C1 segment of cervical spinal cord (tissue), 14 donors: ENCODE measurements at regions not wholly inside any gene's neighbourhood (a gene's known extent, or its start where the extent isn't known, plus 50 kb on each side); places are given as distances from the start of the nearest gene placed in this dataset.
"Not testable (repeated sequence)": the region's sequence is repeated elsewhere in the genome, so short reads cannot be mapped to it uniquely, and the experiment has no call there.

Source experiments
- DNase-seq, 14 donors: peaks; one replicate each; lab custom pipeline; 2025; lab: John Stamatoyannopoulos, UW

DNA sequence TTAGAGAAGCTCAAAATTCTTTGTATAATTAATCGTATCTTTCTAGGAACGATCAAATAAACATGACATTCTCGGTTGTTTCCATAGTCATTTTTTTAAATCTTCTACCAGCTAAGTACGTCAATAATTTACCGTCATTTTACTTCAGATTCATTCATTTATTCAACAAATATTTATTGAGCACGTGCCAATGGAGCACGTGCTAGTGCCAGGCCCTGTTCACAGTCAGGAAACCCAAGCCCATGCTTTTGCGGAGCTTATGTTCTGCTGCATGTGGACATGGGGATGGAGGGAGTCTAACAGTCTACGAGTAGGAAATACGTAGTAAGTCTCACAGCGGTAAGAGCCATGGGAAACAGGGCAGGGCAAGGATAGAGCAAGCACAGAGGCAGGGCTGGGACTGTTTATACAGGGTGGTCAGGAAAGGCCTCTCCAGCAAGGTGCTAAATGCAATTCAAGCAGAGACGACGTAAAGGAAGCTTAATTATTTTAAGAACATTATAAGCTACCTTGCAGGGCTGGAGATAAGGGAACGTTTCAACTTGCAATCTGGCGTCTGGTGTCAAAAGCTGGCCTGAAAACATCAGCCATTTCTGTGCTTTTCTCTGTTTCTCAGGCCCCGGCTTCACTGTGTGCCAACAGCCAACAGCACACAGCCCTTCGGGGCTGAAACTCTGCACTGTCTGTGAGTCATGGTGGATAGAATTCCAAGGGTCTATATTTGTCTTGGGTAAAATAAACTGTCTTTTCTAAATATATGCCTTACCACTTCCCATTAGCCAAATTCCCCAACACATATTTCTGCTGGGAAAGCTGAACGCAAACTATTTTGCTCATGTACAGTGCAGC lies 517.1 kb upstream of the ZFP42 start:
- peak in 1 of 14 donors; percentile 25 for DNase-seq

DNA sequence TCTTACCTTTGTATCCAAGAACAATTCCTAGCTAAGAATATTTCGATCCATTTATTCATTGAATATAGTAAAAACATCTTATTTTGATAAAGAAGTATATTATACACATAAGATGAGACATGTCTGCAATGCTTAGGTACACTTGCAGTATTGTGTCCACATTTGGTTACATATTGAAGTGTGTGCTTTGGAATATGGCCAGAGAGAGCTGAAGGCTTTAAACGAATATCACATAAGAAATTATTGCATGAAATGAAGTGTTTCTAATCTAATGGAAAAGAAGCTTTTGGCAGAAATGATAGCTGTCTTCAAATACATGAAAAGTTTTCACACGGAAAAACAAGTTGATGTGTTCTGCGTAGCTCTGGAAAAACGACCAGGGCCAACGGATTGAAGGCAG lies 516.1 kb upstream of the ZFP42 start:
- DNase-seq = no peak

DNA sequence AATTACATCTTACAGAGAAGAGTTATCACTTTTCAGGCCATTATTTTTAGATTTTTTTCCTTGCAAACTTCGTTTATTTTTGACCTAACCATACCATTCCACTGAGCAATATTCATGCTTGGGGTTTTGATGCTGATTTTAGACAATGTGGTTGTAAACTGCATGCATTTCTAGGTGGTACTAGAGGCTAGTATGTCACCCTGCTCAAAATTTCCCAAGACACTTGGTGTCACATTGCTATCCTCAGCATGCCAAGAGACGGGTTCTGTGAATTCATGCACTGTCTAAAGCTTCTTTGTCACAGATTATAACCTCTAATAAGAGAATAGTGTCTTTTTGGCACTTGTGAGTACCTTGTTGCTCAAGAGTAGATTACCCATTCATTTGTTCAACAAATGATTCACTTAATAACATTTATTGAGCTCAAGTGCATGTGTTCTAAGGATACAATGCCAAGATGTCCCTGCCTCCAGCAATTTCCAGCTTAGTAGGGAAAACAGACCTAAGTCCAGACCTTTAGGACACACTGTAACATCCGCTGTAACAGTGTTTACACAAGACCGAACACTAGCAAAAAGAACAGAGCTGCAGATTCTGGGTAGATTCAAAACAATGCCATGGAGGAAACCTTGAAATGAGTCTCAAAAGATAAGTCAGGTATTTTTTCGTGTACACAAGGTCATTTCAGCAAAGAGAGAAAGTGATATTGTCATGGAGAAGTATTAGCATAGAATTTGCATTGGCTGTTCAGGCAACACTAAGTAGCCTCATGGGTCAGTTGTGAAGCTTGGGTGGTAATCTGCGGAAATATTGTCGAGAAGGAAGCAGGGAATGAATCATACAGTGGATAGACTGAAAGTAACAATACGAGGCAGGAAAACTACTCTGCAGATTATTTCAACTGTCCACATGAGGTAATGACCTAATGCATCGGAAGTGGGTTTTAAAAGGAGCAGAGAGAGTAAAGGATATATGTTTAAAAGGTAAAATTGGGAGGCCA lies 515.1 kb upstream of the ZFP42 start:
- DNase-seq = no peak

DNA sequence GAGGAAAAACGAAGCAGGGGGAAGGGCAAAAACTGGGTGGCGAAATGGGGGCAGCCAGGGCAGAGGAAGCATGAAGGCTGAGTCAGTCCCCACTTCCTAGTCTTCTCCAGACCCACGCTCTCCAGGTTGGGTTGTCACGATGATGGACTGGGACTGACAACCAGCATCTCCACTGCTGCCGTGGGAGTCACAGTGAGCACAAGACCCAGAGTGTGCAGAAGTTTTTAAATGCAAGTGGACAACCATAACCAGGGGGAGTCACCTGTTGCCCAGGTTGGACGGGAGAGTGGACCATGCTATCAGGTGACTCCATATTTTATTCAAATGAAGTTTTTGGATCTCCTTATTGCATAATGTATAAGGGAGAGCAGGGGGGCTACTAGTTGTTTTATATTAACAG lies 511.4 kb upstream of the ZFP42 start:
- DNase-seq = no peak

DNA sequence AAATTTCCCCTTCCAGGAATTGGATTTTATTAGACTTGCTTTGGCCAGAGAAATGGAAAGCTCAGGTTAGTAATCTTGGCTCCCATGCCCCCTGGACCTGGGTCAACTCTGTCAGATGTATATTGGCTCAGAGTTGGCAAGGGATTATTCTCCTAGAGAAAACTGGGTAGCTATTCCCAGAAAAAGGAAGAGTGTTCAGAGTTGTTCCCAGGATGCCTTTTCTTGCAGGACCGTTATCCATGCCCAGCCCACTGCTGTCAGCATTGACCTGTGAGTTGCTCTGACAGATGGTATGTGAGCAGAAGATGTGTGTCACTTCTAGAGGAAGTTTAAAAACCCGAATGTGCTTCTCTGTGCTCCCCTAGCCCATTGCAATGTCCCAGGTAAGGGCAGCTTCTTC lies 509.9 kb upstream of the ZFP42 start:
- DNase-seq = peak in 1 of 14 donors; percentile 80

DNA sequence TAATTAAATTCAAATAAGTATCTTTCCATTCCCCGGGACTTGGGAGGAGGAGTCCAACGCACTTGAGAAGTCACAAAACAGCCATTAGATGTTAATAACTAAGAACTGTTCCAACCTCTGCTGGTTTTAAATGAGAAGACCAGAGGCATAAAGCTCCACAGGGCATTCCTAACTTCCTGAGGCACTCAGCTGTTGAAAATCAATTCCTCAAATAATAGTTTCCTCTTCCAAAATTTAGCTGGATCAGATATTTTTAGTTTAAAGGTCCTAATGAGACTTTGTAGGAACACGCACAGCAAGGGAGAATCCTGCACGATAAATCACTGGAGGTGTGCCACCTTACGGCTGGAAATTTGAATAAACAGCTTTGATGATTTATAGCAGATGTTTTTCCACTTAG lies 504.3 kb upstream of the ZFP42 start:
- DNase-seq = no peak

DNA sequence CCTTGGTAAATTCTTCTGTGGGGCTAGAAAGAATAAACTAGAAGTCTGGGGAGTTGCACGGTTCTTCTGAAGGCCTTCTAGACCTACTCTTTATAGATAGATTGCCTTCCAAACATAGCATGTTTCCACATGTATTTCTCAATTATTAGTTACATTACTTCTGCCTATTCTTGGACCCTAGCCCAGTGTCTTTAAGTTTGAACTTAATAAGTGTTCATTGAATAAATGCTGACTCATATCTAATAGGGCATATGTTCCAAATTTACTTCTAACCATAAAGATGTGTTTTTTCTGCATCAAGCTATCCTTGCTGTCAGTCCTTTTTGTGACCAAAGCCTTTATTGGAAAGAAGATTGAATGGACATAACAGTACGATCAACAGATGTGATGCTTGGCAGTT lies 503.6 kb upstream of the ZFP42 start:
- no peak for DNase-seq

DNA sequence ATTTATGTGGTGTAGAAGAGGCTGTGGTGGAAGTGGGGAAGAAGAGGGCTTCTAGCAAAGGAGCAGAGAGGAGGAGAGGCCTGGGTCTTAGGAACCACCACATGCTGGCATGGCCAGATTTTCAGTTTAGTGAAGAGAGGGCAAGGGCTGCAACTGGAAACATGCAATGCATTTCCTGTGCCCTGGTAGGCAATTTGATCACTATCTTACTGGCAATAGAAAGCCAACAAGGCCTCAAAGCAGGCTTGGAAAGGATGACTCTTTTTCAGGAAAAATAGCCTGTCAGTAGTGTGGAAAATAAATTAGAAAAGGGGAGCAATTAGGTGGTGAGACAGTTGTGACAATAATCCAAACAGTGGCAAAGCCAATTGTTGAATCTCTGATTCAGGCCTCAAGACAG lies 501.9 kb upstream of the ZFP42 start:
- no peak for DNase-seq

DNA sequence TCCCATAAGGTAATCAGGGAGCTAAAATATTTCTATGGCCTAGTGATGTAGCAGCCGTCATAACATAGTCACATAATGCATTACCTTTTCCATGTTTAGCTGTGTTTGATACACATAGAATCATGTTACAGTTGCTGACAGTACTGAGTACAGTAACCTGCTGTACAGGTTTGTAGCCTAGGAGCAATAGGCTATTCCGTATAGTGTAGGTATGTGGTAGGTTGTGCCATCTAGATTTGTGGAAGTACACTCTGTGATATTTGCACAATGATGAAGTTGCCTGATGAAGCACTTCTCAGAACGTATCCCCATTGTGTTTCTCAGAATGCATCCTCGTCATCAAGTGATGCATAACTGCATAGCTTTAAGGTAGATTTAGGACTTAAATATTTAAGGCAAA lies 495.6 kb upstream of the ZFP42 start:
- DNase-seq = no peak

DNA sequence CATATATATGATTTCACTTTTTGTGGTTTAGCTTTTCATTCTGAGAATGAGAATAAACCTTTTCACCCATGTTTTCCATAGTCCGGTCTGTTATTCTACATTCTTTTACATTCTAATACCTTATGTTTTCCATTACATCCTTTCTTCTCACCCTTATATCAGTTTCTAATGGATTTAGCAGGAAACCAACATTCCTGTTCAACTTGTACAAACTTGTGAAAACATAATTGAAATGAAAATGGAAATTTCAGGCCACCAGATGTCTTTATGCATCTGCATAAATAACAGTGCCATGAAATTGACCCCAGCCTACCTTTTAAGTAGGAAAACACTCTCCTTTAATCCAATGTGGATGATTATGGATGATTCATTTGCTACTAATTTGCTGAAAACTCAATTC lies 494.8 kb upstream of the ZFP42 start:
- DNase-seq = no peak

DNA sequence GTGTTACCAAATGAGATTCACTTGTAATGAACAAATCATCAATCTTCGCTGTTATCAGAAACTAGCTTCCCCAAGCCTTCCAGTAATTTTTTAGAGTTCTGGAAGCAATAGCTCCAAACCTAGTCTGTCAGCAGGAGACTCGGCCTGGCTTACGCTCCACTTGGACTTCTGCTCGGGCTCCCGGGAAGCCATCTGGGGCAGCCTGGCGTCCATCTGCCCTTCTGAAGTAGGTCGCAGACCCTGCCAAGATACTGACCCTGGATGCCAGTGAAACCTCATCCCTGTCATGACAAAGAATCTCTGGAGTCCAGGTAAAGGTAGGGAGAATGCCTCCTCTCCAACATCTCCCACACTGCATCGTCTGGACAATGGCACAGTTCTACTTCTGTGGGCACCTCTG lies 493.8 kb upstream of the ZFP42 start:
- peak in 4 of 14 donors; percentile 1 to 93 (median 18) for DNase-seq

DNA sequence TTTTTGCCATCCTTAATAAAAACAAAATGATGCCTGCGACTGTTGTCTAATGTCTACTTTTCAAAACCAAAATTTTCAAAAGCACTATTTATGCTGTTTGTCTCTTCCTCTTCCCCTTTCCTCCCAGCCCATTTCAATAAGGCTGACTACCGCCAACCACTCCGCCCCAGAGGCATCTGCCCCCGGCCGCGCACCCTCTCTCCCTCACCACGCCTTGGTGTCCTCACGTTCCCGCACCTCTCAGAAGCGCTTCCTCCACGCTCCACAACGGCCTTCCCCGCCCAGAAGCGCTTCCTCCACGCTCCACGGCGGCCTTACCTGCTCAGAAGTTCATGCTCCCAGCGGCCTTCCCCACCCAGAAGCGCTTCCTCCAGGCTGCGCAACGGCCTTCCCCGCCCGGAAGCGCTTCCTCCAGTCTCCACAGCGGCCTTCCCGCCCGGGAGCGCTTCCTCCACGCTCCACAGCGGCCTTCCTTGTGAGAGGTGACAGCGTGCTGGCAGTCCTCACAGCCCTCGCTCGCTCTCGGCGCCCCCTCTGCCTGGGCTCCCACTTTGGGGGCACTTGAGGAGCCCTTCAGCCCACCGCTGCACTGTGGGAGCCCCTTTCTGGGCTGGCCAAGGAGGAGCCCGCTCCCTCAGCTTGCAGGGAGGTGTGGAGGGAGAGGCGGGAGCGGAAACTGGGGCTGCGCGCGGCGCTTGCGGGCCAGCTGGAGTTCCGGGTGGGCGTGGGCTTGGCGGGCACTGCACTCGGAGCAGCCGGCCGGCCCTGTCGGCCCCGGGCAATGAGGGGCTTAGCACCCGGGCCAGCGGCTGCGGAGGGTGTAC lies 490.4 kb upstream of the ZFP42 start:
- DNase-seq = no peak

DNA sequence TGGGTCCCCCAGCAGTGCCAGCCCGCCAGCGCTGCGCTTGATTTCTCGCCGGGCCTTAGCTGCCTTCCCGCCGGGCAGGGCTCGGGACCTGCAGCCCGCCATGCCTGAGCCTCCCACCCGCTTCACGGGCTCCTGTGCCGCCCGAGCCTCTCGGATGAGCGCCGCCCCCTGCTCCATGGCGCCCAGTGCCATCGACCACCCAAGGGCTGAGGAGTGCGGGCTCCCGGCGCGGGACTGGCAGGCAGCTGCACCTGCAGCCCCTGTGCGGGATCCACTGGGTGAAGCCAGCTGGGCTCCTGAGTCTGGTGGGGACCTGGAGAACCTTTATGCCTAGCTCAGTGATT lies 489.8 kb upstream of the ZFP42 start:
- DNase-seq = not testable (repeated sequence)

DNA sequence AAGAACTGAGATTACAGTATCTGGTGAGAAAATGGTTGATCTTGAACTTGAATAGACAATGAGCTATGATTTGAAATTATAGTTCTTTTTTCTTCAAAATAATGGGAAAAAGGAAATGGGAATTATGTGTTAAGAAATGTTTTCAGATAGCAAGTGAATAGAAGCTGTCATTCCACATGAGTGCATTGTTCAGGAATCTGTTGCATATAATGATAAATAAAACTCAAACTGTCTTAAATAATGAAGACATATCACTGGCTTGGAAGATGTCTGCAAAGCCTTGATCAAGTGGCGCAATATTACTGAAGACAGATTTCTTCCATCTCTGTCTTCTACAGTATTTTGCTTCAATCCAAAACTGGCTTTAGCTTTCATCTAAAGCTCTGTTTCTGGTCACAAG lies 479.3 kb upstream of the ZFP42 start:
- DNase-seq = no peak

DNA sequence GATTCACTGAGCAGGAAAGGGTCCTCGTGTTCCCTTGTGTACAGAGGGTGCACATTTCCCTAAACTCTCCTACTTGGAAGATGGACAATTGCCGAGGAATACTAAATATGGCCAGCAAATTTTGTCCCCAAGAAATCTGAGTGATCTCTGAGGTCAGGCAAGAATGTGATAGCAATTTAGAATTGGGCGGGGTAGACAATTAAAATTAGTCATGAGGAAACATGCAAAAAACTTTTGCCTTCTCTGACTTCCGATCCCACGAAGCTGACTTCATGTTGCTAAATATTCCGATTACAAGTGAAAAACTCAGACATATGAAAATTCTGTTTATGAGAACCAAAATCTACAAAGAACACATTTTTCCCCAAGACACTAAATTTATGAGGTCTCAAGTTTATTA lies 453.9 kb upstream of the ZFP42 start:
- DNase-seq = no peak

DNA sequence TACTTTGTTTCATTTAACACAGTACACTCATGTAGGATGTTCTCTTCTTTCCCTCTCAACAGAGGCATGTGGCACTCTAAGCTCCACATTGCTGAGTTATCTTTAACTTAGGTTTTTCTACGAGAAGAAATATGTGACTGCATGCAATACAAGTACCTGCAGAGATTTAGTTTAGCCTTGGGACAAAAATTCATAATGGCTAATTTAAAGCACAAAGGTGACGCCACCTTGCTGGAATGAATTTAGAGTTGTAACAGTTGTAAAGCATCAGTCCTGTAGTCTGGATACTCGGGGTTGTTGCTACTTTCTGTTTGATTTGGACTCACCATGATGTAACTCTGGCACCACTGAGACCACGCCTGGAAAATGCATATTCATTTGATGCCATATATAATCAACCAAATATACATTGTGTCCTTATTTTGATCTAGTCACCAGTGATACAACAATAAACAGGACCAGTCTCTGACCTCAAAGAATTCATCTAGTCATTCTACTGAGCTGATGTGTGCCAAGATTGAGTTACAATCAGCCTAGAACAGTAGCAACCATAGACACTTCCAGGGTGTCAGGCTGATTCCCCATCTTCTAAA lies 451.0 kb upstream of the ZFP42 start:
- no peak for DNase-seq

DNA sequence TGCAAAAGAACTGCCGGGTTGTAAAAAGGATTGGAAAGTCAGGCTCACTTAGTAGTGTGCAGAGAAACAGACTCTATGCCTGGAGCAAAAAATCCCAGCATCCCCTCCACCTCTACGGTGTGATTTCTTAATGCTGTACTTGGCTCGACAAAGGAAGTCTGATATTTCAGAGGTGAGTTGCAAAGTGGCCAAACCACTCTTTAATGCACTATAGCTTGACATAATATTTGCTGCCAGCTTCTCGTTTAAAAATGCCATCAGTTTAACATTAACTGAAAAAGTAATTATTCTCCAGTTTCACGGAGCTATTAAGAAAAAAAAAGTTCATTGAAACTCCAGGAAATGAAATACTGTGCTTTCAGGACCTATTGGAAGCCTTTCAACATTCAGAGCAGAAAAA lies 448.3 kb upstream of the ZFP42 start:
- no peak for DNase-seq

DNA sequence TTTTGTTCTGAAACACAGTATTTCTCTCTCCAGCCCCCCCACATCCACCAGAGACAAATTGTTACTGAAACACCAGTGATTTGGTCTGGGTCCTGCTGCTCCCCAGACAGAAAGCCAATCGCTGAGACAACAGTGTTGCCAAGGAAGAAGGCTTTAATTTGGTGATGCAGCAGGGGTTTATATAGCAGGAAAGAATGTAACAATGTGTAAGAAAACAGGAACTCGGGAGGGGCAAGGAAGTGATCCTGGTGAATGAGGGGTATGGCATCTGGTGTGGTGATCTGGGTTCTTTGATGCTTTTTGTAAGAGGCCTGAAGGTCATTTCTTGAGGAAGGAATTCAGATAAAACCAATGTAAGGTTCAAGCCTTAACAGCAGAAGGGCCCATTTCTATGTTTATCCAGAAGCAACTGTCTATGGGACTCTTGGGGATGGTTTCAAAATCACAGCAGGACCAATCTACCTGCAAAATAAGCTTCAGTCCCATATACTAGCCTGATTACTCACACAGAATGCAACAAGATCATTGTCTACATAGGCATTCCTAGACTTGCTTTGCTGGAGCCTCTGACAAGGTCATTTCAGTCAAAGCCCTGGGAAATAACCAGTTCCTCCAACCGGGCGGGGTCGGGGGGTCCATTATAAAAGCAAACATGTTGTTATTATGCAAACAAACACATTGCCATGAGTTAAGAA lies 445.2 kb upstream of the ZFP42 start:
- DNase-seq = no peak

DNA sequence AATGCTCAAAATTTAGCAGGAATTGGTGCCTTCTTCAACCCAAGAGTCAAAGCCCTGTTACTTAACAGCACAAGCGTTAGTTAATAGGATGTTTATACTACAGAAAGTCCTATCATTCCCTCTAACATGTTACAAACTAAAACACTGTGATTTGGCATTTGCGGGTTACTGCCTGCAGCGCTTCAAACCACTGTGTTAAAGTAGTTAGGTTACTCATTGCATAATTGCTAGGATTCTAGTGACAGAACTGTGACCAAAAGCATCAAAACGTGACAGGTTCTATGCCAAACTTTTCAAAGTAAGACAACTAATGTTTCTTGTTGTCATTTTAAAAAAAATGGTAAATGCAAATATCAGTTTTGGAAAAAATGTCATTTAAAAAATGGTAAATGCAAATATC lies 442.8 kb upstream of the ZFP42 start:
- no peak for DNase-seq

DNA sequence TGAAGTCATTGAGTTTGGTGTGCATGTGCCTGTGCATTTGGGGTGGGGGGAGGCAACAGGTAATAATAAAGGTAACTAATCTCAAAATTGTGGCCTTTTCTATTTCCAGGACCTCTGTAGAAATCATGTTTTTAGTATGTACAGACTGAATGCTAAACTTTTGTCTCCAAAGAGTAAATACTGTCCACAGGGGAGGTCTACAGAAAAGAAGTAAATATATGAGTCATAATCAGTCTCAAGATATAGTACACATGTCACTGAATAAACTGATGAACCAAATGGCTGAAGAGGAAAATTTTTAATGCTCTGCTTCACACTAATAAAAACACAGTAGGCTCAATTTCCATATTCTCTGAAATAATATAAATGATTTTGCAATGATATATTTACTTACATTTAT lies 440.4 kb upstream of the ZFP42 start:
- DNase-seq = no peak

DNA sequence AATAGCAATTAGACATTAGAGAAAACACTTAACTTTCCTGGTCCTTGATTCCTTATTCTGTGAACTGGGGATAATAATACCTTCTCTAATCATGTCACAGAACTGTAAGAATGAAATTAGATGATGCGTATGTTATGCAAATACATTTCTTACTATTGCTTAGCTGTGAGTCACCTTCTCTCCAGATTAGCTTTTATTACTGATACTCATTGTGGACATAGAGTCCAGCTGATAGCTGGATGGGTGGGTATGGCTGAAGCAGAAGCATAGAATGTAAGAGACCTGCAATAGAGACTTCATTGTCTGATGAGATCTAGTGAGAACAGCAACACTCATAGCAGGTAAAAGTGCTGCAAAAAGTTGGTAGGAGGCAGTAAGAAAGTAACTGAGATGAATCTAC lies 437.2 kb upstream of the ZFP42 start:
- no peak for DNase-seq
